Nephron progenitor cell (in vitro differentiated cells): ENCODE measurements at regions not wholly inside any gene's neighbourhood (a gene's known extent, or its start where the extent isn't known, plus 50 kb on each side); places are given as distances from the start of the nearest gene placed in this dataset.

Experiments used
- DNase-seq: peaks from one replicate; pipeline ENCODE4 v3.0.0; 2021
- H3K27ac Mint-ChIP-seq: 2 replicates; pipeline ENCODE4 v1.8.0; 2021; ENCODE audit warnings: mild to moderate bottlenecking, moderate library complexity, mixed read lengths
- H3K27me3 Mint-ChIP-seq: 2 replicates; pipeline ENCODE4 v1.8.0; 2021; ENCODE audit warnings: mild to moderate bottlenecking, low read depth, mixed read lengths; ENCODE audit not compliant: poor library complexity
- H3K36me3 Mint-ChIP-seq: 2 replicates; pipeline ENCODE4 v1.8.0; 2021; ENCODE audit warnings: low read depth, mixed read lengths
- H3K4me1 Mint-ChIP-seq: 2 replicates; pipeline ENCODE4 v1.8.0; 2021; ENCODE audit warnings: mixed read lengths
- H3K4me3 Mint-ChIP-seq: 2 replicates; pipeline ENCODE4 v1.8.0; 2021; ENCODE audit warnings: mild to moderate bottlenecking, moderate library complexity, mixed read lengths
- H3K9me3 Mint-ChIP-seq: 2 replicates; pipeline ENCODE4 v1.8.0; 2021; ENCODE audit warnings: mild to moderate bottlenecking, moderate library complexity, mixed read lengths
- CTCF ChIP-seq: fragments of 200-600 bp; sonication (generic); IDR thresholded peaks from 2 replicates; pipeline ENCODE4 v1.5.0; 2021; ENCODE audit warnings: antibody characterized with exemption

- Mint-ChIP-seq H3K27me3 (no peaks in the 10 kb centered on the region), H3K36me3 (peaks cover 15% of the 10 kb centered on the region), H3K4me3 (no peak overlapping the region), H3K4me1 (peaks cover 15% of the 10 kb centered on the region), H3K9me3 (peaks cover 22% of the 10 kb centered on the region), H3K27ac (no peak overlapping the region)
- DNase-seq, result no peak
- no peak for TF ChIP-seq CTCF
These were observed 128.4 kb upstream of the TMC3 start for GRCh38 chr15:81502439-81502838.

- no peak for TF ChIP-seq CTCF
- Mint-ChIP-seq H3K4me1 (peaks cover 17% of the 10 kb centered on the region), H3K27ac (no peak overlapping the region), H3K27me3 (no peaks in the 10 kb centered on the region), H3K9me3 (peaks cover 22% of the 10 kb centered on the region), H3K4me3 (no peak overlapping the region), H3K36me3 (peaks cover 15% of the 10 kb centered on the region)
- DNase-seq, result no peak
These were observed 126.1 kb upstream of the TMC3 start for GRCh38 chr15:81500081-81500480.

- TF ChIP-seq CTCF, result no peak
- peak overlapping the region; percentile 22 for H3K27ac Mint-ChIP-seq
- peaks cover 29% of the 10 kb centered on the region for H3K4me1 Mint-ChIP-seq
- peaks cover 22% of the 10 kb centered on the region for H3K9me3 Mint-ChIP-seq
- no peak for DNase-seq
- H3K4me3 Mint-ChIP-seq, result no peak overlapping the region
- H3K27me3 Mint-ChIP-seq, result no peaks in the 10 kb centered on the region
- peaks cover 15% of the 10 kb centered on the region for H3K36me3 Mint-ChIP-seq
These were observed 124.3 kb upstream of the TMC3 start for GRCh38 chr15:81498294-81498693.

- TF ChIP-seq CTCF, result no peak
- no peak overlapping the region for H3K27ac Mint-ChIP-seq
- H3K36me3 Mint-ChIP-seq, result peaks cover 15% of the 10 kb centered on the region
These were observed 123.2 kb upstream of the TMC3 start for GRCh38 chr15:81497238-81497637.

GRCh38 chr15:81495780-81496467 lies 121.9 kb upstream of the TMC3 start:
- Mint-ChIP-seq H3K4me1 (peaks cover 34% of the 10 kb centered on the region), H3K27me3 (no peaks in the 10 kb centered on the region), H3K4me3 (no peak overlapping the region), H3K9me3 (peaks cover 22% of the 10 kb centered on the region), H3K27ac (no peak overlapping the region), H3K36me3 (peaks cover 15% of the 10 kb centered on the region)
- no peak for DNase-seq
- TF ChIP-seq CTCF, result no peak

More at GRCh38 chr15:81497238-81497637, 123.2 kb upstream of the TMC3 start:
- no peak overlapping the region for H3K4me3 Mint-ChIP-seq
- DNase-seq, result no peak
- H3K27me3 Mint-ChIP-seq, result no peaks in the 10 kb centered on the region
- H3K4me1 Mint-ChIP-seq, result peaks cover 34% of the 10 kb centered on the region
- peaks cover 22% of the 10 kb centered on the region for H3K9me3 Mint-ChIP-seq
